ENCODE measurements at regions not wholly inside any gene's neighbourhood (a gene's known extent, or its start where the extent isn't known, plus 50 kb on each side); places are given as distances from the start of the nearest gene placed in this dataset.

- Histone ChIP-seq H3K4me3 (no peak overlapping the region), H3K4me1 (no peaks in the 10 kb centered on the region), H3K9me3 (no peaks in the 10 kb centered on the region), H3K27me3 (no peaks in the 10 kb centered on the region), H3K27ac (replicated peaks in 1 of 4) (no peak overlapping the region), H3K36me3 (no peaks in the 10 kb centered on the region)
- 93% methylated on average over 1 of the region's 1 CpG for WGBS
- TF ChIP-seq POLR2AphosphoS5 (IDR thresholded peaks at IDR 0.05) = no peak
- TF ChIP-seq EP300 (IDR thresholded peaks at IDR 0.05) = no peak
- TF ChIP-seq, protein P1, sequence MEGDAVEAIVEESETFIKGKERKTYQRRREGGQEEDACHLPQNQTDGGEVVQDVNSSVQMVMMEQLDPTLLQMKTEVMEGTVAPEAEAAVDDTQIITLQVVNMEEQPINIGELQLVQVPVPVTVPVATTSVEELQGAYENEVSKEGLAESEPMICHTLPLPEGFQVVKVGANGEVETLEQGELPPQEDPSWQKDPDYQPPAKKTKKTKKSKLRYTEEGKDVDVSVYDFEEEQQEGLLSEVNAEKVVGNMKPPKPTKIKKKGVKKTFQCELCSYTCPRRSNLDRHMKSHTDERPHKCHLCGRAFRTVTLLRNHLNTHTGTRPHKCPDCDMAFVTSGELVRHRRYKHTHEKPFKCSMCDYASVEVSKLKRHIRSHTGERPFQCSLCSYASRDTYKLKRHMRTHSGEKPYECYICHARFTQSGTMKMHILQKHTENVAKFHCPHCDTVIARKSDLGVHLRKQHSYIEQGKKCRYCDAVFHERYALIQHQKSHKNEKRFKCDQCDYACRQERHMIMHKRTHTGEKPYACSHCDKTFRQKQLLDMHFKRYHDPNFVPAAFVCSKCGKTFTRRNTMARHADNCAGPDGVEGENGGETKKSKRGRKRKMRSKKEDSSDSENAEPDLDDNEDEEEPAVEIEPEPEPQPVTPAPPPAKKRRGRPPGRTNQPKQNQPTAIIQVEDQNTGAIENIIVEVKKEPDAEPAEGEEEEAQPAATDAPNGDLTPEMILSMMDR (IDR thresholded peaks at IDR 0.05) = no peak
- no peak for TF ChIP-seq POLR2A (IDR thresholded peaks at IDR 0.05; ENCODE audit: low read depth)
- no peak for DNase-seq (ENCODE audit: extremely low spot score)
- intact Hi-C loops (cut with DNase I) = no loop called here
These were observed 829.1 kb downstream of the PCDH7 start for GRCh38 chr4:31549256-31549655.

DNA sequence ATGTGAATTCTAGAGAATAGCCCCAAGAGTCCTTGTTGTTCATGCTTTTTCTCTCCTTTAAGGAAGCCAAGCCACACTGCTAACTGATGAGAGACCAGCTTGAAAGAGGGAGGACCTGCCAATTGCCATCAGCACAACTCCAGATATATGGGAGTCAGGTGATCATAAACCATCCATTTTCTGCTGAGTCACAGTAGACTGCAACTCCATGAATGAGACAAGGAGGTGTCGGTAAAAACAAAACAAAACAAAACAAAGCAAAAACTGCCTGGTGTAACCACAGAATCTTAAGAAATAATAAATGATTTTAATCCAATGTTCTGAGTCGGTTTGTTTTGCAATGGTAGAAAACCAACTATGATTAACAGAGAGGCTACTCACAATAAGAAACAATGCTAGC is 837.3 kb downstream of the PCDH7 start:
- no peaks in the 10 kb centered on the region for H3K4me1 ChIP-seq
- TF ChIP-seq, protein P1 (IDR thresholded peaks at IDR 0.05) = no peak
- 82% methylated on average over 2 of the region's 2 CpGs for WGBS
- intact Hi-C loops (cut with DNase I) = no loop called here
- no peaks in the 10 kb centered on the region for H3K27me3 ChIP-seq
- peaks cover 0 to 5% (median 2%) of the 10 kb centered on the region in 4 donors for H3K9me3 ChIP-seq
- no peak overlapping the region for H3K4me3 ChIP-seq
- DNase-seq (ENCODE audit: extremely low spot score) = no peak
- H3K27ac ChIP-seq (replicated peaks in 1 of 4) = no peak overlapping the region
- no peaks in the 10 kb centered on the region for H3K36me3 ChIP-seq

DNA sequence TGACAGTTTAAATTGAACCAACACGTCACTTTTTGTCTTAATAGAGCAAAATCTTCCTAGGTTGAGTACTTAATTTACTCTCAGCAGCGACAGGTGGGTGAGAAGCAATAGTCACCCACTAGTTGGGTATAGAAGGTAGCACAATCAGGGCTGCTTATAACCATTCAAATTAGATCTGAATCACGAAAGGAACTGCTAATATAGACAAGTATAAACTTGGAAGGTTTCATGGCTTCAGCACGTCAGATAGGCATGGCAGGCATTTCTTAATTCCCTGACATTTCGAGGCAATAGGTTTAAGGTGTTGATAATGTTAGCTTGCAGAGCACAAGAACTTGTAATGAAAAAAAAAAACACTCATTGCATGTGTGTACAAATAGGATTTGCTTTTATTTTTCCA is 853.4 kb downstream of the PCDH7 start:
- Histone ChIP-seq H3K4me1 (no peaks in the 10 kb centered on the region), H3K36me3 (no peaks in the 10 kb centered on the region), H3K4me3 (no peak overlapping the region), H3K27ac (replicated peaks in 1 of 4) (no peak overlapping the region), H3K27me3 (no peaks in the 10 kb centered on the region), H3K9me3 (no peaks in the 10 kb centered on the region)
- TF ChIP-seq POLR2A (IDR thresholded peaks at IDR 0.05; ENCODE audit: low read depth) = no peak
- TF ChIP-seq, protein P1 (IDR thresholded peaks at IDR 0.05) = no peak
- TF ChIP-seq EP300 (IDR thresholded peaks at IDR 0.05) = no peak
- no peak for TF ChIP-seq POLR2AphosphoS5 (IDR thresholded peaks at IDR 0.05)
- WGBS = 86% methylated on average over 5 of the region's 5 CpGs
- intact Hi-C loops (cut with DNase I) = no loop called here
- no peak for DNase-seq (ENCODE audit: extremely low spot score)

DNA sequence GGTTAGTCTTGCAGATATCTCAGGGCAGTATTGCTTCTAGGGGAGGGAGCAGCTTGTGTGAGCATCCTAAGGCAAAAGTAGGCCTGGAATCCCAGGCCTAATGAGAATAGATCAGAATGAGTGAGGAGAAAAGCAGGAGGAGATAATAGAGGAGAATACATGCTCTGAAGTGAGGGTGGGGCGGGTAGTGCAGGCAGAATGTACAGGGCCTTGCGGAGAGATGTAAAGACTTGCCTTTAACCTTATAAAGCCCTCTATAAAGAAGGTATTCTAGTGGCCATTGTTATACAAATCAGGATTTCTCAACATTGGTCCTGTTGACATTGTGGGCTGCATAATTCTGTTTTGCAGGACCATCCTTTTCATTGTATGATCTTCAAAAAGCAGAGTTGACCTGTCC is 855.3 kb downstream of the PCDH7 start:
- TF ChIP-seq POLR2AphosphoS5 (IDR thresholded peaks at IDR 0.05) = no peak
- TF ChIP-seq, protein P1 (IDR thresholded peaks at IDR 0.05) = no peak
- no peak for TF ChIP-seq POLR2A (IDR thresholded peaks at IDR 0.05; ENCODE audit: low read depth)
- no peak for TF ChIP-seq EP300 (IDR thresholded peaks at IDR 0.05)
- Histone ChIP-seq H3K27ac (replicated peaks in 1 of 4) (no peak overlapping the region), H3K27me3 (no peaks in the 10 kb centered on the region), H3K36me3 (no peaks in the 10 kb centered on the region), H3K4me3 (no peak overlapping the region), H3K4me1 (no peaks in the 10 kb centered on the region), H3K9me3 (no peaks in the 10 kb centered on the region)
- 82% methylated on average over 2 of the region's 2 CpGs for WGBS
- no peak for DNase-seq (ENCODE audit: extremely low spot score)
- intact Hi-C loops (cut with DNase I) = no loop called here

GRCh38 chr4:31580843-31581242 is 860.7 kb downstream of the PCDH7 start:
- TF ChIP-seq, protein P1 (IDR thresholded peaks at IDR 0.05) = no peak
- TF ChIP-seq POLR2A (IDR thresholded peaks at IDR 0.05; ENCODE audit: low read depth) (no peak), EP300 (IDR thresholded peaks at IDR 0.05) (no peak), POLR2AphosphoS5 (IDR thresholded peaks at IDR 0.05) (no peak)
- H3K27me3 ChIP-seq = no peaks in the 10 kb centered on the region
- no peak for DNase-seq (ENCODE audit: extremely low spot score)
- WGBS = 82% methylated on average over 1 of the region's 1 CpG
- no peak overlapping the region for H3K4me3 ChIP-seq
- H3K9me3 ChIP-seq = no peaks in the 10 kb centered on the region
- no peaks in the 10 kb centered on the region for H3K4me1 ChIP-seq
- no peaks in the 10 kb centered on the region for H3K36me3 ChIP-seq
- no peak overlapping the region for H3K27ac ChIP-seq (replicated peaks in 1 of 4)
- intact Hi-C loops (cut with DNase I) = no loop called here
